HG02973 (cell line): ENCODE measurements at regions not wholly inside any gene's neighbourhood (a gene's known extent, or its start where the extent isn't known, plus 50 kb on each side); places are given as distances from the start of the nearest gene placed in this dataset.
"Not testable (repeated sequence)": the region's sequence is repeated elsewhere in the genome, so short reads cannot be mapped to it uniquely, and the experiment has no call there.

Experiments used
- ATAC-seq: cut with Tn5 transposase; IDR thresholded peaks from one replicate; pipeline ENCODE4 v1.9.1; 2021; ENCODE audit warnings: moderate library complexity; ENCODE audit not compliant: unreplicated experiment

- no peak for ATAC-seq
Observed at GRCh38 chr5:60020457-60020856, 126.9 kb upstream of the PDE4D start.

- ATAC-seq = not testable (repeated sequence)
Observed at GRCh38 chr5:60018960-60019359, 125.4 kb upstream of the PDE4D start.

GRCh38 chr5:60018091-60018490 is 124.6 kb upstream of the PDE4D start:
- no peak for ATAC-seq

GRCh38 chr5:60014331-60014730 is 120.8 kb upstream of the PDE4D start:
- no peak for ATAC-seq

GRCh38 chr5:60010853-60011252 is 117.3 kb upstream of the PDE4D start:
- no peak for ATAC-seq

- ATAC-seq = no peak
Observed at GRCh38 chr5:60010328-60010727, 116.8 kb upstream of the PDE4D start.

- ATAC-seq = no peak
Observed at GRCh38 chr5:60007729-60008128, 114.2 kb upstream of the PDE4D start.

GRCh38 chr5:59999056-59999455 is 105.5 kb upstream of the PDE4D start:
- no peak for ATAC-seq

- ATAC-seq = no peak
Observed at GRCh38 chr5:59992206-59992605, 98.7 kb upstream of the PDE4D start.

- no peak for ATAC-seq
Observed at GRCh38 chr5:59988396-59988795, 94.9 kb upstream of the PDE4D start.

GRCh38 chr5:59976342-59976741 is 82.8 kb upstream of the PDE4D start:
- ATAC-seq = no peak

GRCh38 chr5:59972043-59972442 is 78.5 kb upstream of the PDE4D start:
- no peak for ATAC-seq

- ATAC-seq = no peak
Observed at GRCh38 chr5:59959330-59959729, 65.8 kb upstream of the PDE4D start.

GRCh38 chr5:59956130-59956783 is 62.7 kb upstream of the PDE4D start:
- no peak for ATAC-seq

- no peak for ATAC-seq
Observed at GRCh38 chr5:59955241-59955640, 61.7 kb upstream of the PDE4D start.

- no peak for ATAC-seq
Observed at GRCh38 chr5:59943452-59944113, 50.1 kb upstream of the PDE4D start.
